ENCODE measurements at regions not wholly inside any gene's neighbourhood (a gene's known extent, or its start where the extent isn't known, plus 50 kb on each side); places are given as distances from the start of the nearest gene placed in this dataset.

DNA sequence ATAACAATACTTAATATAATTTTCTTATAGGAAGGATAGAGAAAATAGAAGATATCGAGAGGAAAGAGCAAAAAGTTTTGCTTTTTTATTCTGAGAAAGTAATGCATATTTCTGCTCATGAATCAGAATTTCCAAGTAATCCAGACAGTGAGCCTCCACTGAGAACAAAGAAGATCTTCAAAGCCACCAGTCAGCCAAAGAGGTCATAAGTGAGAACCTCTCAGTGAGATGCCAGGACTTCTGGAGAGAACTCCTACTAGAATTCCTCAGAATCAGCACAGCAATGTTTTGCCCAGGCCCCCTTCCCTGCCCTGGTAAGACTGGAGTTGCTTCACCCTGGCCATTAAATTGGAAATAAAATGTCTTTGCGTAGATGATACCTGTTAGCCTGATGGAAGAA, 254.4 kb upstream of the FAT4 start:
- peak; percentile 13 for DNase-seq

DNA sequence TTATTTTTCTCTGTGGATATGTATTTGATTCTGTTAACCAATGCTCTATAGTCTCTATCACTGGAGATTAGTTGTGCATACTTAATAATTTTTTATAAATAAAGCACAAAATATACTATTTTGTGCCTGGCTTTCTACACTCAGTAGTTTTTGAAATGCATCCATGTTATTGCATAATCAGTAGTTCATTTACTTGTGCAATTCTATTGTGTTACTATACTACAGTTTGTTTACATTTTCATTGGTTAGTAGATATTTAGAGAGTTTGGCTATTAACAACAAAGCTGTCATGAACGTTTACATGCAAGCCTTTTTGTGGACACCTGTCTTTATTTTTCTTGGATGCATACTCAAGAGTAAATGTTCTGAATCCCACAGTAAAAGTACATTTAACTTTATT, 265.0 kb upstream of the FAT4 start:
- no peak for DNase-seq

DNA sequence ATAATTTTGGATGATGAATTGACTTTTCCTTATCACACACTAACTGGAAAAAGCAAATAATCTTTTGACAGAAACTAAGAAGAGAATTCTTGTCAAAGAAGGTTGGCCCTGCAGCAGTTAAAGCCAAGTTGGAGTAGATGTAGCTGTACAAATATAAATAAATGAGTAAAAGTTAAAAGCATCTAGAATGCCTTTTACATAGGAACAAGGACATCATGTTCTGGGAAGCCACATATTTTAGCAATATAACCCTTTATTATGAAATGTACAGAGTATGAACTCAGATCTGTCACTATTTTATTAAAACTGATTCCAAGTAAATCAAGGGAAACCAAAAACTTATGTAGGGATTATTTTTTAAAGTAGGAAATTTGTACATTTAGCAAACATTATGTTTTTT, 269.4 kb upstream of the FAT4 start:
- no peak for DNase-seq

DNA sequence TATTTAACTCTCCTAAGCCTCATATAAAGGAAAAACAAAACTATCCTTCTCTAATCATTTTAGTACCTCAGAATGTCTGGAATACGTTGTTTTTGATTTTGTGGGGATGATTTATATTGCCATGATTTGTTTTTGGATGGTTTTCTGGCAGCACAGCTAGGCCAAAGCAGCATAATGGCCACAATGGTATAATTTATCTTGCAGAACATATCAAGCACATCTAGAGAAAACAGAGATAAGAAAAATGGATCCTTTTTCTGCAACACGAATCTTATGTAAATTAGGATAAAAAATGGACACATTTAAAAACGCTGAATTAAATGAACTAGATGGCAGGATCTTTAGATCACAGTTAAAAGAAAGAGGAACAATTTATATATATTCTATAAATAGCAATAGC, 269.9 kb upstream of the FAT4 start:
- DNase-seq = no peak

DNA sequence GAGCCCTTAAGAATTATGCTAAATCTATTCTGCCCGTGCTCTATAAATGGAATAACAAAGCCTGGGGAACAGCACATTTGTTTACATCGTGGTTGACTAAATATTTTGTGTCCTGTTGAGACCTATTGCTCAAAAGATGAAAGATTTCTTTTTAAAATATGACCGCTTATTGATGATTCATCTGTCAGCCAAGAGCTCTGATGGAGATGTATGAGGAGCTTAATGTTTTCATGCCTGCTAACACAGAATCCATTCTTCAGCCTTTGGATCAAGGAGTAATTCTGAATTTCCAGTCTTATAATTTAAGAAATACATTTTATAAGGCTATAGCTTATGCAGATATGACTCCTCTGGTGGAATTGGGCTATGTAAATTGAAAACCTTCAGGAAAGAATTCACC, 271.3 kb upstream of the FAT4 start:
- DNase-seq = no peak

DNA sequence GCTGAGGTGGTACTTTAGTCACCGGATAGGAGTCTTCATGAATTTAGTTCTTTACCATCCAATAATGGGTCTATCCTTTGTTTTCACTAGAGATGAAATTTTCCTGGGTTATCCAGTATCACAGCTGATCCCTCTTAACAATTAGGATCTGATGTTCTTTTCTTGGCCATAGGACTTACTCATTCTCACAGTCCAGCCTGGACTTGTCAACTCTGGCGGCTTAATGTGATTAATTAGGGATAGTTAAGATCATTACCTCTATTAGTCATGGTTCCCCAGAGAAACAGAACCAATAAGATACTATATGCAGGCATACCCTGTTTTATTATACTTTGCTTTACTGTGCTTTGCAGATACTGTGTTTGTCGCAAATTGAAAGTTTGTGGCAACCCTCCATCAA, 272.7 kb upstream of the FAT4 start:
- DNase-seq = no peak

DNA sequence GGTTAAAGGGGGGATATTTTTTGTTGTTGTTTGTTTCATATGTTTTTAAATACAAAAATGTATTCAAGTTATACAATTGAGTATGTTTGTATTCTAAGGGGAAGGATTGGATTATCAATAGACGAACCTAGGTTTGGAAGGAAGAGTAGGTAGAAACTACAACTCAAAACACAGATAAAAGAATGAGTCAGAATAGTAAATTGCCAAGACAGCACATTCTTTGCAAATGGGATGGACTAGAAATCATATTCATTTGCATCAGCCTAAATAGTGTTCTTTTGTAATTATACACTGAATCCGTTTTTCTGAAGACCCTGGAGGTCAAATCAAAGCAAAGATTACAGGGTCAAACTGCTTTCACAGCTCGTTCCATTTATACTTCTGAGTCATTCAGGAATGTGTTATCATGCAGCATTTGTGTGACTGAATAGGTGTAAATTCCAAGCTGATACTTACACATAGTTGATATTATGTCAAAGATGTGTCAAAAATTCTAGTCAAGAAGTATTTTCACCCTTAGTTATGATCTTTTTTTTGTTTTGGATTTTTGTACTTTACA, 273.3 kb upstream of the FAT4 start:
- peak; percentile 9 for DNase-seq

DNA sequence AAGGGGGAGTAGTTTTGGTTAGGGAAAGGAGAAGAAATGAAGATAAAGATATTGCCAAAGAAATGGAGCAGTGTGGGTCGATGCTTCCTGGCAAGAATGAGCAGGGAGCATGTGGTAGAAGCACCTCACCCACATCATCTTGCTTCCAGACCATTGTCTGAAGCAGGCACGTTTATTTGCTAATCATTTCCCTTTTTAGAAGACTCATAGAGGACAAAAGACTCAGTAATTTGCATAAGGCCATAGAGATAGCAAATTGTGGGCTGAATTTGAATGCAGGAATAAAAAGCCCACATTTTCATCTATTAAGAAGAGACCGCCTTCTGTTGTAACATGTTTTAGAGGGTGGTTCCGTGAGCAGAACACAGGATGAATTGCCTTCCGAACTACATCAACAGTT, 275.2 kb upstream of the FAT4 start:
- DNase-seq = no peak

DNA sequence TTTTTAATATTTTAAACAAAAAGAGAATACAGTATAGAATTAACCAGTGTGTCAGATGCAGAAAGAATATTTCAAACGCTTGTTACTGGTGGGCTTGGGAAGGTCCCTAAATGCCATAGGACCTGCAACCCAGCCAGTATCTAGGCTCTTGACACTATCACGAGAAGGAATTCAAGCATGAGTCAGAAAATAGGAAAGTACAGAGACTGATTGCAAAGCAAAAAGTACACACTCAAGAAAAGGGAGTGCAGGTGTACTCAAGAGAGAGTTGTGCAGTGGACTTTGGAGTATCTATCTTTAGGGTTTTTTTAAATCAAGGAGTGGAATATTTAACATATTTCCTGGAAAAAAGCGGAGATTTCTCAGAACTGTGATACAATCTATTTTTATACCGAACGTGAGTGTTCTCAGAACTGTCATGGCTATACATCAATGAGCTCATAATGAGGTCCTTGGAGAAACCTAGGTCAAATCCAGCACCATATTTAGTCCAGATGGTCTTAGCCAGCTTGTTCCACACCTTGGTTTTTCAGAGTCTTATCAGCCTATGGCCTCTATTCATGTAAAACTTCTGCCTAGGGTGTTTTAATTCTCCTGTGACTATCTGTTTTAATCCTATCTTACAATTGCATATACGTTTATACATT, 291.8 kb upstream of the FAT4 start:
- no peak for DNase-seq

DNA sequence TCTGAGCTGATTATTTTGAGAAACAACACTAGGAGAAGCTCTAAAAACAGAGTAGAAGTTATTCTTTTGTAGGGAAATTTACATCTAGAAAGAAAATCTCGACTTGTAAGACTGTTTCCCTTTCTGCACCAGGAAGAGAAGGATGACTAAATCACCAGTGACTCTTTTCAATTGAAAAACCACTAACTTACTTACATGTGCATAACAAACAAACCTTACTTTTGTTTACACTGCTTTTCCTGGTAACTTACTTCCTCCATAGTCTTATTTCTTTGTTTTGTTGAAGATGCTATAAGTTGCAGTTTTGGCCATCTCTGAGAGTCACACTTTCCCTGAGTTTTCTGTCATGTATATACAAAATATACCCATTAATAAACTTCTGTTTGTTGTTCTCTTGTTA, 293.6 kb upstream of the FAT4 start:
- no peak for DNase-seq

DNA sequence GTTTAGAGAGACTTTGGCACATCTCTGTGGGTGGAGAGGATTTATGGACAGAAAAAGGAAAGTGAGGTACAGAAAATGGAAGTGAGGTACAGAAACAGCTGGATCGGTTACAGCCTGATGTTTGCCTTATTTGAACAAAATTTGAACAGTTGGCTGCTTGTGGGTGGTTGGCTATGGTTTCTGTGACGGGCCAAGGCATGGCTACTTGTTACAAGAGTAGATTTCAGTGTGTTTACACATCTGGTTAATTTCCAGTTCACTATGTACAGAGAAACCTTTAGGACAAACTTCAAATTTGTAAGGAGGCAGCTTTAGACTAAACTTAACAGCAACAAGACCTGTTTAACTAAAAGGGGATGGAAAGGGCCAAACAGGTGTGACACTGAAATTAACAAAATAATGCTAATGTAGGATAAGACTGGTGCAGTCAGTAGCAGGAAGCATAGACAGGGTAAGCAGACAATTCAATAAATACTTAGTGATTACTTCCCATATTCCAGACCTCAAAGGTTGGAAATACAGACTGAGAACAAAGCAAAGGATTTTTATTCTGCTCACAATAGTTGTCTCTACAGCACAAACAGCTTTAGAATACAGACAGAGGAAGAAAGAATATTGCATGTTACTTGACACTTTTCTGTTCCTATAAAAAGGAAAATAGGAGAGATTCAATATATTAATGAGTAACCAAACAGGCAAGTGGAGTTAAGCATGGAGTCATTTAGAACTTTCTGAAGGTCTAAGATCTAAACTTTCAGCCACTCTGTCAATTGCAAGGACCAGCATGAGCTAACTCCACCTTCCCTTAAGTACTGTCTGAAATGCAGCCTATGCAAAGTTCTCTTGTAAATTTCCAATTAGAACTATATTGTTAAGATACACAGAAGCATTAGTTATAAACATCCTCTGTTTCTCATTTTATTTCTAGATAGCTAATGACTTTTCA, 294.4 kb upstream of the FAT4 start:
- DNase-seq = no peak

DNA sequence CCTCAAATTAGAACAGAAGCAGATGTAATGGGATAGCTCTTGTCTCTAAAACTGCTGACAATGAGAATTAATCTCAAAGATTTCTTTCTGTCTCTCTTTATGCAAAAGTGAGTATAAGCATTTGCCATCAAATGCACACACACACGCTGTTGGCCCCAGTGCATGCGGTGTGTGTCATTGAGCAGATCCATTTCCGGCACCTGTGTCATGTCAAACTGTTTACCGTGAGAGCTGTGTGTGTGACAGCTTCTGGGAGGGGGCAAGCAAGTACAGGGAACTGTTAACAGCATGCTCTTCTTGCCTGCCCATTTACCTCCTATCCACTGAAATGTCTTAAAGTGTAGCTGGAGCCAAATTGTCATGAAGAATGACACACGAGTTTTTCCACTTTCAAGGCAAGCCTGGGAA, 297.9 kb upstream of the FAT4 start:
- DNase-seq = no peak

DNA sequence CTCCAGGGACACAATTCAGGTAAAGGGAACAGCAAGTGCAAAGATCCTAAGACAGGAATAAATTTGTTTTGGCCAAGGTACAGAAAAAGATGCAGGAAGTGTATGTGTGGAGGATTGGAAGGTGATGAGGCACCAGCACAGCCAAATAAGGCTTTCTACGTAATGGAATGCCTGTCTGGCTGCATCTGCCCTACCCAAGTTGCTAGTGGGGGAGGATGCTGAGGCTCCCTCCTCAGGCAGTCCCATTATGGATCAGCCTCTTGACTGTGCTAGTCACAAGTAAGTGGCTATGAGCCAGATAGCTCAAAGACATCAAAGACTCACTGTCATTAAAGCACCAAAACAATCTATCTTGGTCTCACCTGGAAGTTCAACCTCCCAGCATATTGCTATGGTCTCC, 300.9 kb upstream of the FAT4 start:
- peak; percentile 48 for DNase-seq

DNA sequence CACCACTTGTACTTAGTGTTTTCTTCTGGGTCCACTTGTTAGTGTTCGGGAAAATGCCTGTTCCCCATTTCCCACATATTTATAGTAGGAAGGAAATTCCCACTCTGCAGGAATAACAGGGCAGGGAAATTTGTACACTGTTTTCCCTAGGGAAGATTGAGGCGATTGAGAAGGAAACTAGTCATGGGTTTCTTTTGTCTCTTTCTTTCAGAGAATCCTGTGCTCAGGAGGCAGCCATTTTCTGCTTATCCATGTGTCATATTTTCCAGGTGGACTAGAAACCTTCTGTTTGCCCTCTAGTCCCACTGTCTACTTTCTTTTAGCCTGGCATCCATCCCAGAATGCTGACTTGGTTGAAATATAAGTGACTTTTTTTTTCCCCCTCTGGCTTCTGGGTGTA, 299.1 kb upstream of the ANKRD50 start:
- DNase-seq = peak; percentile 15

DNA sequence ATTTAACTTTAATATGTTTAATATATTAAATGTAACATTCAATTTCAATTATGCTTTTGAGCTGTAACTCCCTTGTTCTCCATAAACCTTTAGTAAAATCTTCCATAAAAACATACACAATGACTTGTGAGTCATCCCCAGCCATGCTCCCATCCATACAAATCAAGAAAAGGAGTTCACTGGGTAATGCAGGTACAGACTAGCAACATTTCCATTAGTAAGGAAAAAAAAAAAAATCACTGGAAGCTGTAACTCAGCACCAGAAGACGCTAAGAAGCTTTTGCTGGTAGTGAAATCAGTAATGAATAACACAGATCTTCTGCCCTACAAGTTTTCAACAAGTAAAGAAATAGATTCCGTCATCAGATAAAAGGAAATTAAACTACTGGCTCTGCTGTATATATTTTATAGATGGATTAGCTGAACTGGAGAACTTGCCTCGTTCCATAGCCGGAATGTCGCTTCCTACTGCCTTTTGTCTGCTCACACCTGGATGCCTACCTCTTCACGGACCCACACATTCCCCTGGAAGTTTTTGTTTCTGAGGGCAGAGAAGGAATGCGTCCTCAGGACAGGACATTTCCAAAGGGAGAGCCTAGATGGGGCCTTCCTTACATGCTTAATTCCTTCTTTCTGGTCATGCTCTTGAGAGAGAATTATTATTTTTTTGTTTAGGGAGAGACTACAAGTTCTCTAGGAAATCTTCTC, 298.4 kb upstream of the ANKRD50 start:
- no peak for DNase-seq

DNA sequence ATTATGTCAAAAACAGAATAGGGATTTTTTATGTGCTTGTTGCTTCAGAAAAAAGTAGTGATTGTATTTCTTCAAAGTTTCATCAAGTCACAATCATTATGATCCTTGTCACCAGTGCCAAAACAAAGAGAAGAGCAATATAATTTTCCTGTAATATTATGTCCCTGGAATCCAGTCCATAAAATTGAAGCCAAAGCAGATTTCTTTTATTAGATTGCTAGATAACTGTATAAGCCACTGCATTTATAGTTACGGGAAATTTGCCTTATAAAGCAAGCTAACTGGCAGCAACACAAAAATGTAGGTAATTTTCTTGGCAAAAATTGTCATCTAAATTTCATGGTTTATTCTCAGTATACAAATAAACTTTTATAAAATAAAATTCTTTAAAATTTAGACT, 296.1 kb upstream of the ANKRD50 start:
- no peak for DNase-seq

DNA sequence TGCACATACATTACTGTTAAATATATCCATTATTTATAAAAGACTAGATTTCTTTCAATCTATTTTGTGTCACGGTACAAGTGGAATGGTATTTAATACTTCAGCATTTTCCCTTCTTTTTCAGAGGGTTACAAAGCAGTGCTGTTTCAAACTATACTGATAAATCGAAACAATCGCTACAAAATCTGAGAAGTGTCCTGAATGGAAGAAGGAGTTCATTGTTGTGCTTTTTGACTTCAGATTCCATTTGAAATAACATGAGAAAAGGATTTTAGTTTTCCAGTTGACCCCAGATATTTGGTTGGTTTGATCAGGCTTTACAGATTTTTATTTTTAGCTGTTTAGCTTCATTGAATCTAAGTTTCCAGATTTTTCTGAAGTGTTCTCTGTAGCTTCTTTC, 292.1 kb upstream of the ANKRD50 start:
- DNase-seq = no peak

DNA sequence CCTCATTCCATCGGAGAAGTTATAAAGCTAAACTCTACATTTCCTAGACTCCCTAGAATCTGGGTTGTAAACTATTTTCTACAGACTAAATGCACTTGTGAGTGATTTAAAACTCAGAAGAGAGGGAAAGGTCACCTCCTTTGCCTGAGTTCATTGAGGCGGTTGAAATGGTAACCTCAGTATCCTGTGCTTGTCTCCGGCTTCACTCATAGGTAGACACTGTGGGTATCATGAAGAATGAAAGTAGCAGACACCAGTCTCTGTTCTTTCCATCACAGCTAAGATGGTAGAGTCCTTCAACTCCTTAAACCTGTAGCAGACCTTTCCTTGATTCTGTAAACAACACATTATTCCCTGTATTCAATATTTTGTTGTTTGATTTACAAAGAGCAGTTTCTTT, 291.3 kb upstream of the ANKRD50 start:
- DNase-seq = no peak

DNA sequence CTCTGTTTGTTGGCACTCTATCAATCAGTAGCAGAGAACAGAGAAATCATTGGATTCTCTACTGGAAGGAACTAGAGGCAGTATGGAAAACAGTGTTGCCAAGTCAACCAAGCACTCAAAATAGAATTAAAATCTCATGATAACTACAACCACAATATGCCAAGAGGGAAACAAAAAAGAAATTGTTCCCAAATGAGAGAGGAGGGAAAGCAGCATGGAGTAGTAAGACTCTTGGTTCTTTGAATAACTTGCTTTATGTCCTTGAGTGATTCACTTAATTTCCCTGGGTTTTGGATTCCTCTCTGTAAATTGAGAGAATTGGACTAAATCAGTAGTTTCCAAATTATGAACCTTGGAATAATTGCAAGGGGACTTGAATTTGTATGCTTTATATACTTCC, 285.5 kb upstream of the ANKRD50 start:
- no peak for DNase-seq

DNA sequence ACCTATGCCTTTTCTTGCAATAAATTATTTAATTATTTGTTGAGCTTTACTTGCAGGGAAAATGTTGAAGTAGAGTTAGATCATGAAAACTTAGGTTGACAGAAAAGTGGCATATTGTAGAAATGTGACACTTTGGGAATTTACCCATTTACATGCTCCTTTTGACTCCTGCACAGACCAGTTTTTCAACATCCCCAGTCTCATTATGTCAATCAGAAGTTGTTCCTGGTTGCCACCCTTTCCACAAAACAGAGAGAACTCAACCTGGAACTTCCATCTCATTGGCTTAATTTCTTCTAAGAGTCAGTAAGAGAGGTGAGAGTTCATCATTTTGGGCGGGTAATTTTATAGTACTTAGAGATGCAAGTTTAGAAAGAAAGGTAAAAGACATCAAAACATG, 284.6 kb upstream of the ANKRD50 start:
- no peak for DNase-seq

DNA sequence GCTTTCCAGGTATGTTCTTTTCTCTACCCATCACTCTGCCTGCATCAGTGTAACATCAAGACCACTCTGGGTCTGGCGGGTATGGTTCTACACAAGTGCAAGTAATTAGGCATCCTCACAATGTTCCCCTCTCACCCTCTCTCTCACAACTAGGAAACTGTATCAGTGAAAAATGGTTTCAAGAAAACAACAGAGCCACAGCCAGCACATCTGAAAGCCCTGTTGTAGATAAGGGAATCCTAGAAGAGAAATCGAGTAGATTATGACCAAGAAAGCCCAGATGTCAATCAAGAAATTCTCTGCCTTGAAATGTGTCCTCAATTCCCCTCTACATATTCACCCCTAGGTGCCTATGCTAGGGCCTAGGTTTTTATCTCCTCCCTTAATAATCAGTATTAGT, 281.3 kb upstream of the ANKRD50 start:
- no peak for DNase-seq

DNA sequence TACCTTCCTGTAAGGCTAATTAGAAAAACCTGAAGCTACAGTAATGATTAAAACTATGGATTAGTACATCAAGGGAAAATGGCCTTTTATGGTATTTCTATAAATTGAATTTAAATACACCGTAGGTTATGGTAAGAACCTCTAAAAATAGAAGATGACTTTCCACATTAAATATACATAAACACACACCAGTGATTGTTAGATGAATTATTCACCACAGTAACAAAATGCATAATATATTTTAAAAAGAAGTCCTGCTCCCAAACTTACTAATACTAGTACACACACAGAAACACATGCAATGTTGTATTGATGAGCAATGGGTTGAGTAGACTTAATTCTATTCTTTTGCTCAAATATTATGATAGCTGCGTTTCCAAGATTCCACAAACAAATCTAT, 277.9 kb upstream of the ANKRD50 start:
- no peak for DNase-seq

DNA sequence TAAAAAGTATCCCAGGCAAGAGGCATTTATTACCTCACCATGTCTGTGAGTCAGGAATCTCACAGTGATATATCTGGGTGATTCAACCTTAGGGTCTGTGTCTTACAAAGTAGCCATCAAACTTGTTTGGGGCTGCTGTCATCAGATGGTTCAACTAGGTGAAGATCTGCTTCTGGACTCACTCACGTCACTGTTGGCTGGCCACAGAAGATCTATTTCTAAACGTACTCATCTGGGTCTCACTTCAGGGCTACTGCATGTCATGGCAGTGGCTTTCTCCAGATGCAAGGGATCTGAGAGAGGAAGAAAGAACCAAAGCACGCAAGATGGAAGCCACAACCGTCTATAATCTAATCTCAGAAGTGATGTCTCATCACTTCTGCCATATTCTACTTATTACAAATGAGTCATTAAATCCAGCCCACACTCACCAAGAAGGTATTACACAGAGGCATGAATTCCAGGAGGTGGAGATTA, 267.8 kb upstream of the ANKRD50 start:
- peak; percentile 19 for DNase-seq
